ENCODE measurements at regions not wholly inside any gene's neighbourhood (a gene's known extent, or its start where the extent isn't known, plus 50 kb on each side); places are given as distances from the start of the nearest gene placed in this dataset.

DNA sequence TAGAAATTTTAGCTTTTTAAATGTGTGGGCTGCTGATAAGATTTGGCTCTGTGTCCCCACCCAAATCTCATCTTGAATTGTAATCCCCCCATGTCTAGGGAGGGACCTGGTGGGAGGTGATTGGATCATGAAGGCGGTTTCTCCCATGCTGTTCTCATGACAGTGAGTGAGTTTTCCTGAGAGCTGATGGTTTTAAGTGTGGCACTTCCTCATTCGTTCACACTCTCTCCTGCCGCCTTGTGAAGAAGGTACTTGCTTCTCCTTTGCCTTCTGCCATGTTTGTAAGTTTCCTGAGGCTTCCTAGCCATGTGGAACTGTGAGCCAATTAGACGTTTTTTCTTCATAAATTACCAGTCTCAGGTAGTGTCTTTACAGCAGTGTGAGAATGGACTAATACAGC is 127.8 kb upstream of the MVB12B start:
- TF ChIP-seq, protein P1, sequence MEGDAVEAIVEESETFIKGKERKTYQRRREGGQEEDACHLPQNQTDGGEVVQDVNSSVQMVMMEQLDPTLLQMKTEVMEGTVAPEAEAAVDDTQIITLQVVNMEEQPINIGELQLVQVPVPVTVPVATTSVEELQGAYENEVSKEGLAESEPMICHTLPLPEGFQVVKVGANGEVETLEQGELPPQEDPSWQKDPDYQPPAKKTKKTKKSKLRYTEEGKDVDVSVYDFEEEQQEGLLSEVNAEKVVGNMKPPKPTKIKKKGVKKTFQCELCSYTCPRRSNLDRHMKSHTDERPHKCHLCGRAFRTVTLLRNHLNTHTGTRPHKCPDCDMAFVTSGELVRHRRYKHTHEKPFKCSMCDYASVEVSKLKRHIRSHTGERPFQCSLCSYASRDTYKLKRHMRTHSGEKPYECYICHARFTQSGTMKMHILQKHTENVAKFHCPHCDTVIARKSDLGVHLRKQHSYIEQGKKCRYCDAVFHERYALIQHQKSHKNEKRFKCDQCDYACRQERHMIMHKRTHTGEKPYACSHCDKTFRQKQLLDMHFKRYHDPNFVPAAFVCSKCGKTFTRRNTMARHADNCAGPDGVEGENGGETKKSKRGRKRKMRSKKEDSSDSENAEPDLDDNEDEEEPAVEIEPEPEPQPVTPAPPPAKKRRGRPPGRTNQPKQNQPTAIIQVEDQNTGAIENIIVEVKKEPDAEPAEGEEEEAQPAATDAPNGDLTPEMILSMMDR (IDR thresholded peaks at IDR 0.05): no peak
- TF ChIP-seq EZH2 (IDR thresholded peaks at IDR 0.05; ENCODE audit: borderline replicate concordance, insufficient read depth, low read depth, low read length, poor library complexity, severe bottlenecking): no peak
- Mint-ChIP-seq H3K4me1 (no peaks in the 10 kb centered on the region), H3K27ac (no peak overlapping the region), H3K4me3 (no peak overlapping the region), H3K9me3 (ENCODE audit: insufficient read depth) (peaks cover 7% of the 10 kb centered on the region), H3K27me3 (peaks cover 57% of the 10 kb centered on the region)
- WGBS (ENCODE audit: insufficient coverage): no CpG with 5 or more reads among the region's 4 CpGs
- intact Hi-C loops (cut with micrococcal nuclease): no loop called here
- H3K9me3 ChIP-seq (ENCODE audit: control extremely low read depth in 1 of 3, control insufficient read depth in 2 of 3, insufficient read depth in 1 of 3, low read length in 2 of 3): peaks cover 0 to 16% (median 0%) of the 10 kb centered on the region in 3 donors
- H3K36me3 ChIP-seq (replicated peaks in 1 of 2; ENCODE audit: control extremely low read depth in 1 of 2, control insufficient read depth in 1 of 2, extremely low read depth in 1 of 2, insufficient read depth in 2 of 2, low read length in 1 of 2): no peaks in the 10 kb centered on the region
- CTCF ChIA-PET: interaction anchor here (0.6 kb wide), 1 partner anchor 297 kb away, joined by 3 read pairs; no protein-coding TSS in a partner anchor
- no peaks in the 10 kb centered on the region for H3K79me2 ChIP-seq (ENCODE audit: control insufficient read depth, insufficient read depth, low read length)
- no peak overlapping the region for H3K27ac ChIP-seq (ENCODE audit: low read length in 2 of 2)
- no peak overlapping the region for H3K4me3 ChIP-seq (ENCODE audit: control extremely low read depth in 1 of 5, extremely low read depth in 1 of 5, insufficient read depth in 1 of 5, low read depth in 2 of 5, low read length in 4 of 5)
- no peak overlapping the region for H3K4me2 ChIP-seq (replicated peaks; ENCODE audit: low read depth, low read length, poor library complexity, severe bottlenecking)
- no peaks in the 10 kb centered on the region for H4K20me1 ChIP-seq (ENCODE audit: control insufficient read depth, insufficient read depth, low read length, poor library complexity, severe bottlenecking)
- no peaks in the 10 kb centered on the region for H3K4me1 ChIP-seq (ENCODE audit: control insufficient read depth in 2 of 2, insufficient read depth in 2 of 2, low read length in 2 of 2)
- no peak for DNase-seq
- no peak overlapping the region for H3K9ac ChIP-seq (ENCODE audit: low read length)
- ATAC-seq (ENCODE audit: low read depth): no peak
- H3K27me3 ChIP-seq (replicated peaks in 1 of 4; ENCODE audit: control extremely low read depth in 1 of 4, control insufficient read depth in 3 of 4, insufficient read depth in 4 of 4, low read length in 3 of 4): peaks cover 0 to 8% (median 4%) of the 10 kb centered on the region in 4 experiments
- POLR2A ChIA-PET: no interaction called here
- H2AFZ ChIP-seq (ENCODE audit: insufficient read depth, low read depth, low read length, poor library complexity, severe bottlenecking): no peak overlapping the region

DNA sequence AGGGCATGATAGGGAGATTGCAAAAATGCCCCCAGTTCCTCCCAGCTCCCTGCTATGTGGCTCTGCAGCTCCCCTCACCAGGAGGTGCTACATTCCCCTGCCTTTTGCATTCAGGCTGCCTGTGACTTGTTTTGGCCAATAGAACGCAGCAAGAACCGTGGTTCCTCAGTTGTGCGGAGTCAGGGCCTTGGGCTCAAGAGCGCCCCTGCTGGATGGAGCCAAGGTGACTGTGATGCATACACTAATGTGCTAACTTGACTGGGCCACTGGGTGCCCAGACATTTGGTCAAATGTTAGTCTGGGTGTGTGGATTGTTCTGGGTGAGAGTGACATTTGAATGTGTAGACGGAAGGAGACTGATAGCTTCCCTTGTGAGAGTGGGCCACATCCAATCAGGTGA is 123.3 kb upstream of the MVB12B start:
- Histone ChIP-seq H3K79me2 (ENCODE audit: control insufficient read depth, insufficient read depth, low read length) (no peaks in the 10 kb centered on the region), H3K4me2 (replicated peaks; ENCODE audit: low read depth, low read length, poor library complexity, severe bottlenecking) (no peak overlapping the region), H3K27me3 (replicated peaks in 1 of 4; ENCODE audit: control extremely low read depth in 1 of 4, control insufficient read depth in 3 of 4, insufficient read depth in 4 of 4, low read length in 3 of 4) (peaks cover 0 to 8% (median 5%) of the 10 kb centered on the region in 4 experiments), H2AFZ (ENCODE audit: insufficient read depth, low read depth, low read length, poor library complexity, severe bottlenecking) (no peak overlapping the region), H4K20me1 (ENCODE audit: control insufficient read depth, insufficient read depth, low read length, poor library complexity, severe bottlenecking) (no peaks in the 10 kb centered on the region), H3K9me3 (ENCODE audit: control extremely low read depth in 1 of 3, control insufficient read depth in 2 of 3, insufficient read depth in 1 of 3, low read length in 2 of 3) (peaks cover 0 to 25% (median 0%) of the 10 kb centered on the region in 3 donors), H3K4me1 (ENCODE audit: control insufficient read depth in 2 of 2, insufficient read depth in 2 of 2, low read length in 2 of 2) (peaks cover 10 to 13% of the 10 kb centered on the region in 2 donors), H3K4me3 (ENCODE audit: control extremely low read depth in 1 of 5, extremely low read depth in 1 of 5, insufficient read depth in 1 of 5, low read depth in 2 of 5, low read length in 4 of 5) (no peak overlapping the region), H3K27ac (ENCODE audit: low read length in 2 of 2) (no peak overlapping the region), H3K9ac (ENCODE audit: low read length) (no peak overlapping the region), H3K36me3 (replicated peaks in 1 of 2; ENCODE audit: control extremely low read depth in 1 of 2, control insufficient read depth in 1 of 2, extremely low read depth in 1 of 2, insufficient read depth in 2 of 2, low read length in 1 of 2) (no peaks in the 10 kb centered on the region)
- TF ChIP-seq, protein P1 (IDR thresholded peaks at IDR 0.05): no peak
- no peak for TF ChIP-seq EZH2 (IDR thresholded peaks at IDR 0.05; ENCODE audit: borderline replicate concordance, insufficient read depth, low read depth, low read length, poor library complexity, severe bottlenecking)
- POLR2A ChIA-PET: interaction anchor here (0.6 kb wide), 1 partner anchor 97 kb away, joined by 4 read pairs; no protein-coding TSS in a partner anchor
- H3K9me3 Mint-ChIP-seq (ENCODE audit: insufficient read depth): peaks cover 7% of the 10 kb centered on the region
- 95% methylated on average over 5 of the region's 5 CpGs for WGBS (ENCODE audit: insufficient coverage)
- ATAC-seq (ENCODE audit: low read depth) (no peak), DNase-seq (no peak)
- no peak overlapping the region for H3K27ac Mint-ChIP-seq
- H3K4me1 Mint-ChIP-seq: no peaks in the 10 kb centered on the region
- H3K27me3 Mint-ChIP-seq: peaks cover 37% of the 10 kb centered on the region
- intact Hi-C loops (cut with micrococcal nuclease): no loop called here
- no peak overlapping the region for H3K4me3 Mint-ChIP-seq
- CTCF ChIA-PET: interaction anchor here (1.0 kb wide), 1 partner anchor 10 kb away, joined by 3 read pairs; no protein-coding TSS in a partner anchor
